Glutamatergic neuron (in vitro differentiated cells): ENCODE measurements at regions not wholly inside any gene's neighbourhood (a gene's known extent, or its start where the extent isn't known, plus 50 kb on each side); places are given as distances from the start of the nearest gene placed in this dataset.
"Not testable (repeated sequence)": the region's sequence is repeated elsewhere in the genome, so short reads cannot be mapped to it uniquely, and the experiment has no call there.

Source experiments
- DNase-seq: peaks from one replicate; pipeline ENCODE4 v3.0.0; 2022
- H3K27ac Mint-ChIP-seq: one replicate; pipeline ENCODE4 v1.8.0; 2020; ENCODE audit warnings: mild to moderate bottlenecking, mixed read lengths, inconsistent platforms; ENCODE audit not compliant: unreplicated experiment
- H3K27me3 Mint-ChIP-seq: one replicate; pipeline ENCODE4 v1.8.0; 2020; ENCODE audit warnings: mild to moderate bottlenecking, moderate library complexity, mixed read lengths, inconsistent platforms; ENCODE audit not compliant: unreplicated experiment
- H3K36me3 Mint-ChIP-seq: one replicate; pipeline ENCODE4 v1.8.0; 2020; ENCODE audit warnings: mild to moderate bottlenecking, mixed read lengths, inconsistent platforms; ENCODE audit not compliant: unreplicated experiment
- H3K4me1 Mint-ChIP-seq: one replicate; pipeline ENCODE4 v1.8.0; 2020; ENCODE audit warnings: mild to moderate bottlenecking, low read depth, mixed read lengths, inconsistent platforms; ENCODE audit not compliant: unreplicated experiment
- H3K4me3 Mint-ChIP-seq: one replicate; pipeline ENCODE4 v1.8.0; 2020; ENCODE audit warnings: mild to moderate bottlenecking, mixed read lengths, inconsistent platforms; ENCODE audit not compliant: unreplicated experiment
- H3K9me3 Mint-ChIP-seq: one replicate; pipeline ENCODE4 v1.8.0; 2020; ENCODE audit warnings: mild to moderate bottlenecking, moderate library complexity, mixed read lengths, inconsistent platforms; ENCODE audit not compliant: unreplicated experiment
- CTCF ChIP-seq: fragments of 200-600 bp; sonication (generic); IDR thresholded peaks from one replicate; pipeline ENCODE4 v1.5.0; 2021; ENCODE audit not compliant: partially characterized antibody, unreplicated experiment

- Mint-ChIP-seq H3K27me3 (peaks cover 2% of the 10 kb centered on the region), H3K27ac (no peak overlapping the region), H3K4me3 (no peak overlapping the region), H3K9me3 (no peaks in the 10 kb centered on the region), H3K4me1 (no peaks in the 10 kb centered on the region), H3K36me3 (no peaks in the 10 kb centered on the region)
- no peak for TF ChIP-seq CTCF
- no peak for DNase-seq
Measured at GRCh38 chr3:22439626-22440025, 688.6 kb upstream of the ZNF385D start.

- TF ChIP-seq CTCF = no peak
- Mint-ChIP-seq H3K27ac (no peak overlapping the region), H3K9me3 (no peaks in the 10 kb centered on the region), H3K36me3 (no peaks in the 10 kb centered on the region), H3K4me1 (no peaks in the 10 kb centered on the region), H3K27me3 (peaks cover 2% of the 10 kb centered on the region), H3K4me3 (no peak overlapping the region)
- DNase-seq = no peak
Measured at GRCh38 chr3:22441711-22442110, 690.7 kb upstream of the ZNF385D start.

GRCh38 chr3:22443571-22444233 is 692.7 kb upstream of the ZNF385D start:
- Mint-ChIP-seq H3K4me1 (no peaks in the 10 kb centered on the region), H3K27me3 (peaks cover 2% of the 10 kb centered on the region), H3K36me3 (no peaks in the 10 kb centered on the region), H3K4me3 (no peak overlapping the region), H3K27ac (no peak overlapping the region), H3K9me3 (no peaks in the 10 kb centered on the region)
- TF ChIP-seq CTCF = no peak
- no peak for DNase-seq

- H3K9me3 Mint-ChIP-seq, DNase-seq, H3K4me1 Mint-ChIP-seq, H3K36me3 Mint-ChIP-seq, H3K27ac Mint-ChIP-seq, H3K27me3 Mint-ChIP-seq, H3K4me3 Mint-ChIP-seq: not testable (repeated sequence)
Measured at GRCh38 chr3:22445336-22445735, 694.3 kb upstream of the ZNF385D start.

- Mint-ChIP-seq H3K36me3 (no peaks in the 10 kb centered on the region), H3K27ac (no peak overlapping the region), H3K4me1 (peaks cover 11% of the 10 kb centered on the region), H3K27me3 (peaks cover 1% of the 10 kb centered on the region), H3K4me3 (no peak overlapping the region), H3K9me3 (no peaks in the 10 kb centered on the region)
- DNase-seq = no peak
- TF ChIP-seq CTCF = no peak
Measured at GRCh38 chr3:22450786-22451400, 699.9 kb upstream of the ZNF385D start.
